H1 (cell line): ENCODE measurements at regions not wholly inside any gene's neighbourhood (a gene's known extent, or its start where the extent isn't known, plus 50 kb on each side); places are given as distances from the start of the nearest gene placed in this dataset.

ENCODE experiments used
- CTCF ChIA-PET: fragments of 300-600 bp; sonication (Branson Sonifier 250); formaldehyde crosslinking; loops from one replicate; lab custom pipeline; 2021; ENCODE audit not compliant: partially characterized antibody; lab: Charles Lee
- POLR2A ChIA-PET: fragments of 300-600 bp; sonication (Branson Sonifier 250); formaldehyde crosslinking; loops from one replicate; lab custom pipeline; 2021; ENCODE audit warnings: inconsistent platforms; ENCODE audit not compliant: partially characterized antibody; lab: Charles Lee
- DNase-seq, 2 experiments: peaks; one replicate each; pipeline versions ENCODE4 v3.0.0 to v3.0.0-alpha.2; 2010 to 2022; ENCODE audit warnings: low spot score in 2 of 2, low read depth in 1 of 2, mixed read lengths in 1 of 2
- FAIRE-seq: peaks from 2 replicates; lab custom pipeline; 2011; peaks lifted over from hg19 to GRCh38; lab: Jason Lieb, UNC
- H2AFZ ChIP-seq: 2 replicates; pipeline ENCODE4 v1.8.1; 2012; ENCODE audit warnings: low read length, inconsistent platforms
- H2AK5ac ChIP-seq: 2 replicates; pipeline ENCODE4 v1.6.1; 2013; ENCODE audit warnings: low read depth, low read length
- H2BK120ac ChIP-seq: replicated peaks from 2 replicates; pipeline ENCODE3; 2013; ENCODE audit warnings: low read depth, low read length, inconsistent platforms
- H2BK12ac ChIP-seq: 2 replicates; pipeline ENCODE4 v1.6.1; 2013; ENCODE audit warnings: low read depth, low read length
- H2BK15ac ChIP-seq: 2 replicates; pipeline ENCODE4 v1.6.1; 2013; ENCODE audit warnings: low read length
- H2BK20ac ChIP-seq: 2 replicates; pipeline ENCODE4 v1.6.1; 2013; ENCODE audit warnings: low read length
- H2BK5ac ChIP-seq: 2 replicates; pipeline ENCODE4 v1.6.1; 2013; ENCODE audit warnings: low read depth, low read length
- H3K14ac ChIP-seq: 2 replicates; pipeline ENCODE4 v1.6.1; 2013; ENCODE audit warnings: inconsistent platforms; ENCODE audit not compliant: insufficient read length
- H3K18ac ChIP-seq: 2 replicates; pipeline ENCODE4 v1.6.1; 2013; ENCODE audit warnings: low read length; ENCODE audit errors: extremely low read depth
- H3K23ac ChIP-seq: 2 replicates; pipeline ENCODE4 v1.6.1; 2013; ENCODE audit warnings: inconsistent platforms; ENCODE audit not compliant: insufficient read length
- H3K23me2 ChIP-seq: 2 replicates; pipeline ENCODE4 v1.6.1; 2013; ENCODE audit warnings: low read depth, low read length
- H3K27ac ChIP-seq: 2 replicates; pipeline ENCODE4 v1.6.1; 2011; ENCODE audit warnings: low read depth, low read length, inconsistent platforms
- H3K27me3 ChIP-seq, 4 experiments: replicated peaks in 1 of 4; 1 replicate in 1 of 4; 2 replicates in 3 of 4; pipeline versions ENCODE4 v1.6.1 to v1.8.1; 2011 to 2013; ENCODE audit warnings: low read length in 3 of 4, mild to moderate bottlenecking in 3 of 4, inconsistent platforms in 2 of 4, mixed read lengths in 2 of 4, moderate library complexity in 1 of 4; ENCODE audit not compliant: control insufficient read depth in 3 of 4, insufficient read depth in 3 of 4; ENCODE audit errors: extremely low read depth in 1 of 4
- H3K36me3 ChIP-seq, 4 experiments: 2 replicates each; pipeline versions ENCODE4 v1.6.1 to v1.8.1; 2011 to 2013; ENCODE audit warnings: mild to moderate bottlenecking in 4 of 4, low read length in 3 of 4, moderate library complexity in 2 of 4, control low read depth in 1 of 4, inconsistent platforms in 1 of 4; ENCODE audit not compliant: insufficient read depth in 4 of 4, control insufficient read depth in 2 of 4
- H3K4ac ChIP-seq: replicated peaks from 2 replicates; pipeline ENCODE3; 2013; ENCODE audit warnings: low read length, low read depth, mixed read lengths, inconsistent platforms; ENCODE audit not compliant: insufficient read length
- H3K4me1 ChIP-seq, 4 experiments: replicated peaks in 1 of 4; 1 replicate in 1 of 4; 2 replicates in 3 of 4; pipeline versions ENCODE4 v1.6.1 to v1.8.1; 2011 to 2013; ENCODE audit warnings: low read length in 3 of 4, inconsistent platforms in 2 of 4, mixed read lengths in 1 of 4; ENCODE audit not compliant: insufficient read depth in 4 of 4, control insufficient read depth in 3 of 4
- H3K4me2 ChIP-seq, 2 experiments: 2 replicates each; pipeline versions ENCODE4 v1.6.1 to v1.8.1; 2011 to 2013; ENCODE audit warnings: low read depth in 2 of 2, low read length in 2 of 2, control low read depth in 1 of 2, inconsistent platforms in 1 of 2, mild to moderate bottlenecking in 1 of 2; ENCODE audit not compliant: insufficient read depth in 1 of 2
- H3K4me3 ChIP-seq, 4 experiments: fragments of 200-600, 300-600 bp in 1 of 4; sonication (generic), shearing (Covaris generic), sonication (Bioruptor Twin) in 1 of 4; 2 replicates each; pipeline versions ENCODE4 v1.5.1 to v1.8.1; 2011 to 2016; ENCODE audit warnings: low read length in 4 of 4, low read depth in 3 of 4, control low read depth in 2 of 4, inconsistent platforms in 2 of 4, mild to moderate bottlenecking in 2 of 4, mixed read lengths in 1 of 4, moderate library complexity in 1 of 4; ENCODE audit not compliant: insufficient read depth in 2 of 4; ENCODE audit errors: extremely low read depth in 1 of 4
- H3K56ac ChIP-seq: replicated peaks from 2 replicates; pipeline ENCODE3; 2013; ENCODE audit warnings: low read depth, mild to moderate bottlenecking, mixed read lengths, low read length, inconsistent platforms; ENCODE audit not compliant: insufficient read length
- H3K79me1 ChIP-seq: 2 replicates; pipeline ENCODE4 v1.6.1; 2013; ENCODE audit warnings: low read depth, low read length, control low read depth
- H3K79me2 ChIP-seq, 2 experiments: 2 replicates each; pipeline versions ENCODE4 v1.6.1 to v1.8.1; 2012 to 2013; ENCODE audit warnings: low read length in 2 of 2, mild to moderate bottlenecking in 2 of 2, inconsistent platforms in 1 of 2; ENCODE audit not compliant: insufficient read depth in 2 of 2, control insufficient read depth in 1 of 2
- H3K9ac ChIP-seq, 4 experiments: replicated peaks in 1 of 4; 1 replicate in 1 of 4; 2 replicates in 3 of 4; pipeline versions ENCODE4 v1.6.1 to v1.8.1; 2011 to 2013; ENCODE audit warnings: low read depth in 3 of 4, low read length in 3 of 4, control low read depth in 2 of 4, mild to moderate bottlenecking in 2 of 4, moderate library complexity in 2 of 4, inconsistent platforms in 1 of 4; ENCODE audit errors: extremely low read depth in 1 of 4
- H3K9me3 ChIP-seq, 2 experiments: 2 replicates each; pipeline versions ENCODE4 v1.6.1 to v1.8.1; 2012 to 2013; ENCODE audit warnings: mild to moderate bottlenecking in 2 of 2, moderate library complexity in 2 of 2, control low read depth in 1 of 2, inconsistent platforms in 1 of 2, low read depth in 1 of 2, low read length in 1 of 2, mixed read lengths in 1 of 2; ENCODE audit not compliant: insufficient read depth in 2 of 2
- H4K20me1 ChIP-seq, 2 experiments: replicated peaks in 1 of 2; 2 replicates each; pipeline versions ENCODE3 to v1.8.1; 2011 to 2013; ENCODE audit warnings: inconsistent platforms in 2 of 2, low read length in 2 of 2, mild to moderate bottlenecking in 1 of 2; ENCODE audit not compliant: insufficient read depth in 2 of 2, control insufficient read depth in 1 of 2
- H4K5ac ChIP-seq: 2 replicates; pipeline ENCODE4 v1.6.1; 2013; ENCODE audit warnings: low read length, low read depth, mixed read lengths, inconsistent platforms; ENCODE audit not compliant: insufficient read length
- H4K8ac ChIP-seq: 2 replicates; pipeline ENCODE4 v1.8.0; 2013; ENCODE audit warnings: mild to moderate bottlenecking, moderate library complexity, low read length, inconsistent platforms; ENCODE audit not compliant: insufficient read depth; ENCODE audit errors: extremely low read depth
- H4K91ac ChIP-seq: replicated peaks from 2 replicates; pipeline ENCODE3; 2013; ENCODE audit warnings: low read length, mixed read lengths, inconsistent platforms; ENCODE audit not compliant: insufficient read length
- CEBPB ChIP-seq: IDR thresholded peaks from 2 replicates; pipeline ENCODE4 v1.6.1; 2012; ENCODE audit warnings: low read depth, low read length
- JUN ChIP-seq: IDR thresholded peaks from 2 replicates; pipeline ENCODE4 v1.6.1; 2011; ENCODE audit warnings: low read depth, mild to moderate bottlenecking, improper control_type of control experiment, low read length
- KDM1A ChIP-seq: fragments of 200-600, 300-600 bp; sonication (generic); IDR thresholded peaks from 2 replicates; pipeline ENCODE4 v1.7.1; 2016; ENCODE audit warnings: mild to moderate bottlenecking, low read length, borderline replicate concordance
- KDM4A ChIP-seq: IDR thresholded peaks from one replicate; pipeline ENCODE4 v1.7.1; 2012; ENCODE audit warnings: low read depth, mild to moderate bottlenecking, moderate library complexity, low read length, inconsistent platforms; ENCODE audit not compliant: severe bottlenecking
- MAFK ChIP-seq: IDR thresholded peaks from 2 replicates; pipeline ENCODE4 v1.6.1; 2012; ENCODE audit warnings: low read depth, mild to moderate bottlenecking, improper control_type of control experiment, low read length
- RFX5 ChIP-seq: IDR thresholded peaks from 2 replicates; pipeline ENCODE4 v1.6.1; 2011; ENCODE audit warnings: low read depth, low read length, improper control_type of control experiment, borderline replicate concordance
- RXRA ChIP-seq: IDR thresholded peaks from 2 replicates; pipeline ENCODE4 v1.6.1; 2011; ENCODE audit warnings: low read depth, mild to moderate bottlenecking, low read length, moderate library complexity; ENCODE audit not compliant: insufficient read depth
- SIN3A ChIP-seq, 2 experiments: IDR thresholded peaks in 1 of 2; conservative IDR thresholded peaks in 1 of 2; 2 replicates each; pipeline ENCODE4 v1.6.1; 2011 to 2012; ENCODE audit warnings: low read length in 2 of 2, improper control_type of control experiment in 1 of 2, low read depth in 1 of 2, mild to moderate bottlenecking in 1 of 2
- SIRT6 ChIP-seq: IDR thresholded peaks from one replicate; pipeline ENCODE4 v1.7.1; 2012; ENCODE audit warnings: low read length, inconsistent platforms
- TBP ChIP-seq: IDR thresholded peaks from 2 replicates; pipeline ENCODE4 v1.6.1; 2011; ENCODE audit warnings: low read depth, low read length, improper control_type of control experiment
- TEAD4 ChIP-seq: IDR thresholded peaks from 2 replicates; pipeline ENCODE4 v1.6.1; 2012; ENCODE audit warnings: low read depth, low read length, inconsistent platforms, mixed read lengths
- WGBS, 2 experiments: shearing (Covaris generic) in 1 of 2; methylation state at CpG; one replicate each; pipeline versions ENCODE4 v1.1.6 to v1.1.7; 2013 to 2015; ENCODE audit warnings: low lambda C conversion rate in 2 of 2, mixed read lengths in 2 of 2, inconsistent platforms in 1 of 2, low coverage in 1 of 2, missing lambda C conversion rate in 1 of 2; ENCODE audit not compliant: insufficient replicate concordance in 2 of 2, insufficient coverage in 1 of 2, insufficient read length in 1 of 2; ENCODE audit errors: extremely low coverage in 1 of 2, missing lambda C conversion rate in 1 of 2; 5-methylcytosine and 5-hydroxymethylcytosine counted together

DNA sequence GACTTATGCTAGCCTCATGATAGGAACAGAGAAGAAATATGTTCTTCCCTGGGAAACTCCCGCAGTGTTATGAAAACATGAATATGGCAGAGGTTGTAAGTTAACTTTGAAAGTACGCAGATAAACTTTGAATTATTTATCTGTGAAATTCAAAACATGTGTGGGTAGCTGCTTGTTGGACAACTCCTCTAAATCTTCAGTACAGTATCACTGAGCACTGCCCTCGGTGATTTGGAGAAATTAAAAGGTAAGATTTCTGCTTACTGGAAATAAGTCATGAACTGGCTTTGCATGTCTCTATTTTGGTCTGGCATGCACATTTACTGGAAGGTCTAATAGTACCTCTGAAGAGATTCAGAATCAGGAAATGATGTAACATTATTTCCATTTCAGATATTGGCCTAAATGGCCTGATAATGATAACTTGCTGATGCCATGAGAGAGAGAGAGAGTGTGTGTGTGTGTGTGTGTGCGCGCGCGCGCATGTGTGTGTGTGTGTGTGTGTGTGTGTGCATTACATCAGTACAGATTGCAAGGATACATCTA lies 1441.9 kb upstream of the FLRT2 start:
- no peak overlapping the region for H3K9ac ChIP-seq
- no peak overlapping the region for H3K18ac ChIP-seq
- H4K8ac ChIP-seq = no peak overlapping the region
- H2BK120ac ChIP-seq = no peak overlapping the region
- no peak overlapping the region for H2BK12ac ChIP-seq
- H4K91ac ChIP-seq = no peak overlapping the region
- H3K4me1 ChIP-seq = no peaks in the 10 kb centered on the region
- no peak for DNase-seq
- H3K79me2 ChIP-seq = no peaks in the 10 kb centered on the region
- no peaks in the 10 kb centered on the region for H4K20me1 ChIP-seq
- no peak overlapping the region for H2BK5ac ChIP-seq
- no peak overlapping the region for H4K5ac ChIP-seq
- POLR2A ChIA-PET = no interaction called here
- H2AK5ac ChIP-seq = no peak overlapping the region
- FAIRE-seq = no peak
- no peak overlapping the region for H2BK20ac ChIP-seq
- H3K4ac ChIP-seq = no peak overlapping the region
- H3K9me3 ChIP-seq = peaks cover 0 to 5% of the 10 kb centered on the region in 2 experiments; a peak in 1 of 4 replicates
- H3K36me3 ChIP-seq = no peaks in the 10 kb centered on the region
- H2BK15ac ChIP-seq = no peak overlapping the region
- no peaks in the 10 kb centered on the region for H3K27me3 ChIP-seq
- no peak overlapping the region for H3K56ac ChIP-seq
- H3K23me2 ChIP-seq = no peaks in the 10 kb centered on the region
- H3K4me3 ChIP-seq = no peak overlapping the region
- H3K14ac ChIP-seq = no peak overlapping the region
- CTCF ChIA-PET = no interaction called here
- no peak overlapping the region for H3K4me2 ChIP-seq
- H2AFZ ChIP-seq = no peak overlapping the region
- H3K27ac ChIP-seq = no peak overlapping the region
- 95% methylated on average over 8 of the region's 8 CpGs; no CpG with 5 or more reads in 1 of the 2 experiments for WGBS, 2 experiments
- no peaks in the 10 kb centered on the region for H3K79me1 ChIP-seq
- H3K23ac ChIP-seq = no peak overlapping the region
- TF ChIP-seq SIN3A (conservative IDR thresholded peaks at IDR 0.05 in 1 of 2, IDR thresholded peaks at IDR 0.05 in 1 of 2; ENCODE audit: low read depth in 1 of 2, low read length in 2 of 2) (no peak), RFX5 (no peak), RXRA (no peak), CEBPB (no peak), JUN (no peak), TBP (no peak), TEAD4 (no peak), MAFK (no peak), KDM4A (no peak), KDM1A (no peak), SIRT6 (no peak)
